Body of pancreas (tissue), 4 donors: ENCODE measurements at regions not wholly inside any gene's neighbourhood (a gene's known extent, or its start where the extent isn't known, plus 50 kb on each side); places are given as distances from the start of the nearest gene placed in this dataset.

Experiments used
- CTCF ChIP-seq, 7 experiments: fragments of 450-650 bp in 4 of 7; fragments of 200-600 bp in 3 of 7; sonication (generic) in 3 of 7; IDR thresholded peaks; one replicate each; pipeline ENCODE4 v1.5.1; 2016 to 2019; ENCODE audit warnings: antibody characterized with exemption in 7 of 7
- POLR2A ChIP-seq, 3 donors: fragments of 450-650 bp; IDR thresholded peaks; one replicate each; pipeline ENCODE4 v1.6.1; 2016; ENCODE audit warnings: antibody characterized with exemption in 3 of 3, mild to moderate bottlenecking in 2 of 3

- no peak for TF ChIP-seq CTCF (IDR thresholded peaks at IDR 0.05)
- no peak for TF ChIP-seq POLR2A (IDR thresholded peaks at IDR 0.05)
These were observed 164.4 kb upstream of the PRPS1L1 start for GRCh38 chr7:18191862-18192625.
